OCI-LY7 (cell line): ENCODE measurements at regions not wholly inside any gene's neighbourhood (a gene's known extent, or its start where the extent isn't known, plus 50 kb on each side); places are given as distances from the start of the nearest gene placed in this dataset.

Experiments used
- BruUV-seq: library from RNA; stranded (reverse); fragments of 400-500 nt; replicated peaks from 2 replicates; lab custom pipeline; 2021; lab: Mats Ljungman, UMichigan
- CTCF ChIA-PET: fragments of 300-600 bp; sonication (Branson Sonifier 250); formaldehyde crosslinking; loops from one replicate; lab custom pipeline; 2022; ENCODE audit warnings: antibody characterized with exemption; ENCODE audit not compliant: unreplicated experiment; lab: Charles Lee
- POLR2A ChIA-PET: fragments of 300-600 bp; sonication (Branson Sonifier 250); formaldehyde crosslinking; loops from one replicate; lab custom pipeline; 2022; ENCODE audit warnings: antibody characterized with exemption; lab: Charles Lee
- DNase-seq: peaks from one replicate; pipeline ENCODE4 v3.0.0-alpha.2; 2015; ENCODE audit warnings: low spot score
- H2AFZ ChIP-seq: fragments of 200-600 bp; sonication (generic), shearing (Covaris generic); 2 replicates; pipeline ENCODE4 v1.6.1; 2014; ENCODE audit warnings: mild to moderate bottlenecking, antibody characterized with exemption, low read length, moderate library complexity
- H3K27ac ChIP-seq: fragments of 200-600 bp; sonication (generic); 2 replicates; pipeline ENCODE4 v1.5.1; 2014; ENCODE audit warnings: mixed run types, low read depth, mild to moderate bottlenecking, moderate library complexity, low read length, inconsistent platforms; ENCODE audit not compliant: poor library complexity, severe bottlenecking
- H3K36me3 ChIP-seq: fragments of 200-600 bp; sonication (generic); 2 replicates; pipeline ENCODE4 v1.6.1; 2014; ENCODE audit warnings: mild to moderate bottlenecking, antibody characterized with exemption, low read length, moderate library complexity, mixed read lengths; ENCODE audit not compliant: insufficient read depth
- H3K4me1 ChIP-seq: fragments of 200-600 bp; sonication (generic); 2 replicates; pipeline ENCODE4 v1.5.1; 2014; ENCODE audit warnings: mild to moderate bottlenecking, low read length; ENCODE audit not compliant: insufficient read depth, poor library complexity, severe bottlenecking
- H3K4me2 ChIP-seq: fragments of 200-600 bp; sonication (generic); 2 replicates; pipeline ENCODE4 v1.6.1; 2014; ENCODE audit warnings: mild to moderate bottlenecking, low read length
- H3K4me3 ChIP-seq: fragments of 200-600 bp; sonication (generic); 2 replicates; pipeline ENCODE4 v1.5.1; 2014; ENCODE audit warnings: mild to moderate bottlenecking, low read depth, low read length; ENCODE audit not compliant: poor library complexity, severe bottlenecking
- H3K79me2 ChIP-seq: fragments of 200-600 bp; sonication (generic); 2 replicates; pipeline ENCODE4 v1.6.1; 2016; ENCODE audit warnings: low read depth, mild to moderate bottlenecking, low read length, moderate library complexity, mixed read lengths; ENCODE audit not compliant: insufficient read depth
- H3K9me2 ChIP-seq: fragments of 200-600 bp; sonication (generic); 2 replicates; pipeline ENCODE4 v1.6.1; 2016; ENCODE audit warnings: mild to moderate bottlenecking, low read length, mixed read lengths; ENCODE audit not compliant: insufficient read depth
- H3K9me3 ChIP-seq: fragments of 200-600 bp; sonication (generic); 2 replicates; pipeline ENCODE4 v1.6.1; 2014; ENCODE audit warnings: mild to moderate bottlenecking, mixed run types, low read length, mixed read lengths
- H4K20me1 ChIP-seq: fragments of 200-600 bp; sonication (generic); 2 replicates; pipeline ENCODE4 v1.6.1; 2014; ENCODE audit warnings: mild to moderate bottlenecking, antibody characterized with exemption, low read length, moderate library complexity, mixed read lengths; ENCODE audit not compliant: insufficient read depth
- EZH2phosphoT487 ChIP-seq: fragments of 200-600 bp; sonication (generic); IDR thresholded peaks from 2 replicates; pipeline ENCODE4 v1.6.1; 2018; ENCODE audit warnings: low read depth, borderline replicate concordance, mild to moderate bottlenecking, mixed run types, antibody characterized with exemption, low read length, moderate library complexity, mixed read lengths
- intact Hi-C: fragments of 100-400 bp; cut with micrococcal nuclease; formaldehyde crosslinking; loops from one replicate; pipeline ENCODE4 v1.10.0; 2022; ENCODE audit not compliant: unreplicated experiment
- TF ChIP-seq, protein P1 (sequence below): fragments of 200-600 bp; sonication (generic); conservative IDR thresholded peaks from 2 replicates; pipeline ENCODE4 v1.5.1; 2014; ENCODE audit warnings: mild to moderate bottlenecking, antibody characterized with exemption, low read length, moderate library complexity, mixed read lengths

- no TSS peak for BruUV-seq
- no peak for TF ChIP-seq EZH2phosphoT487
- TF ChIP-seq, protein P1, sequence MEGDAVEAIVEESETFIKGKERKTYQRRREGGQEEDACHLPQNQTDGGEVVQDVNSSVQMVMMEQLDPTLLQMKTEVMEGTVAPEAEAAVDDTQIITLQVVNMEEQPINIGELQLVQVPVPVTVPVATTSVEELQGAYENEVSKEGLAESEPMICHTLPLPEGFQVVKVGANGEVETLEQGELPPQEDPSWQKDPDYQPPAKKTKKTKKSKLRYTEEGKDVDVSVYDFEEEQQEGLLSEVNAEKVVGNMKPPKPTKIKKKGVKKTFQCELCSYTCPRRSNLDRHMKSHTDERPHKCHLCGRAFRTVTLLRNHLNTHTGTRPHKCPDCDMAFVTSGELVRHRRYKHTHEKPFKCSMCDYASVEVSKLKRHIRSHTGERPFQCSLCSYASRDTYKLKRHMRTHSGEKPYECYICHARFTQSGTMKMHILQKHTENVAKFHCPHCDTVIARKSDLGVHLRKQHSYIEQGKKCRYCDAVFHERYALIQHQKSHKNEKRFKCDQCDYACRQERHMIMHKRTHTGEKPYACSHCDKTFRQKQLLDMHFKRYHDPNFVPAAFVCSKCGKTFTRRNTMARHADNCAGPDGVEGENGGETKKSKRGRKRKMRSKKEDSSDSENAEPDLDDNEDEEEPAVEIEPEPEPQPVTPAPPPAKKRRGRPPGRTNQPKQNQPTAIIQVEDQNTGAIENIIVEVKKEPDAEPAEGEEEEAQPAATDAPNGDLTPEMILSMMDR, result no peak
- H4K20me1 ChIP-seq, result no peaks in the 10 kb centered on the region
- intact Hi-C loops, result no loop called here
- no peak overlapping the region for H3K4me3 ChIP-seq
- H3K27ac ChIP-seq, result no peak overlapping the region
- ChIA-PET POLR2A (no interaction called here), CTCF (no interaction called here)
- no peak for DNase-seq
- H3K4me2 ChIP-seq, result no peak overlapping the region
- no peaks in the 10 kb centered on the region for H3K36me3 ChIP-seq
- H2AFZ ChIP-seq, result no peak overlapping the region
- no peaks in the 10 kb centered on the region for H3K9me3 ChIP-seq
- no peaks in the 10 kb centered on the region for H3K79me2 ChIP-seq
- no peaks in the 10 kb centered on the region for H3K4me1 ChIP-seq
- no peaks in the 10 kb centered on the region for H3K9me2 ChIP-seq
Measured at GRCh38 chr11:112464949-112465348, 204.3 kb upstream of the PLET1 start.

DNA sequence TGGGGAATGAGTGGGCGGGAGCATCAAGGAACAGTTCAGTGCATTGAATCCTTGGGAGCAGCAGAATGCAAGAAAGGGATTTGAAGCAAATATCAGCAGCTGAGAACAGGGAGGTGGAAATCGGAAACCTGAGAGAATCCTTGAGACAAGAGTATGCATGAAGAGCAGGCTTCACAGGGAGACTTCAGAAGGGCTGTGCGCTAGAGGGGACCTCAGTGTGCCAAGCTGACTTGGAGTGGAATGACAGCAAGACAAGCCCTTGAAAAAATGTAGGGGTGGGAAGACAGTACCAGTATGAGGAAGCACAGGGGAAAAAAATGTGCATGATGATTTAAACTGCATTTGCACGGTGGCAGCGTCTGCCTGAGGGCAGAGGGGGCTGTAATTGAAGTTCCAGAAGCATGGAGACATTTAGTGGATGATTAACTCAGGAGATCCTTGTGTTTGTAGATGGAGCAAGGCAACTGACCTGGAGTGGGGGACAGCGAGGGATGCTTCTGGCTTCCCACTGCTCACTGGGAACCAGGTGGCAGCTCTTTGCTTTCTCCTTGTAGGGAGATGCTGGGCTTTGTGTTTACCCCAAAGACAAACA, 204.9 kb upstream of the PLET1 start:
- H2AFZ ChIP-seq, result no peak overlapping the region
- ChIA-PET POLR2A (no interaction called here), CTCF (no interaction called here)
- TF ChIP-seq, protein P1, result no peak
- TF ChIP-seq EZH2phosphoT487, result no peak
- H3K4me3 ChIP-seq, result no peak overlapping the region
- no peaks in the 10 kb centered on the region for H4K20me1 ChIP-seq
- no TSS peak for BruUV-seq
- no peaks in the 10 kb centered on the region for H3K36me3 ChIP-seq
- H3K27ac ChIP-seq, result no peak overlapping the region
- no peak for DNase-seq
- no peaks in the 10 kb centered on the region for H3K79me2 ChIP-seq
- intact Hi-C loops, result no loop called here
- H3K4me1 ChIP-seq, result no peaks in the 10 kb centered on the region
- H3K9me2 ChIP-seq, result no peaks in the 10 kb centered on the region
- no peaks in the 10 kb centered on the region for H3K9me3 ChIP-seq
- H3K4me2 ChIP-seq, result no peak overlapping the region

DNA sequence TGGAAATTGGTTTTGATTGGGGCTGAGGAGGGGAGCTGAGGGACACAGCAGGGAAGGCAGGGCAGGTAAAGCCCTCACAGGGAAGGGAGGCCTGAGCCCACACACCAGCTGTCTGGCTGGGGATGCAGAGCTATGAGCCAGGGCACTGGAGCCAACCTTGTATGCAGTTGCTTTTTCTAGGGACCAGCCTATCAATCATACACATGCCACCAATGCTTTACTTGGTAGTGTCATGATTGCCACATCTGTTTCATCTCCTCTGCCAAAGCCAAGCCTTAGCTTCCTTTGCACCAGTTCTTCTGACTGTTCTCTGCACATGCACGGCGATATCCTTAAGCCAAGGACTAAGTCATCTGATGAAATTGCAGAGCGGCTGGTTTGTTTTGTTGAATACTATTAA, 207.1 kb upstream of the PLET1 start:
- H2AFZ ChIP-seq, result no peak overlapping the region
- ChIA-PET POLR2A (no interaction called here), CTCF (no interaction called here)
- no peak overlapping the region for H3K4me3 ChIP-seq
- BruUV-seq, result no TSS peak
- H3K9me2 ChIP-seq, result no peaks in the 10 kb centered on the region
- H3K4me2 ChIP-seq, result no peak overlapping the region
- no peak for TF ChIP-seq EZH2phosphoT487
- TF ChIP-seq, protein P1, result no peak
- H3K4me1 ChIP-seq, result no peaks in the 10 kb centered on the region
- H3K36me3 ChIP-seq, result no peaks in the 10 kb centered on the region
- no peaks in the 10 kb centered on the region for H3K9me3 ChIP-seq
- no peaks in the 10 kb centered on the region for H4K20me1 ChIP-seq
- H3K27ac ChIP-seq, result no peak overlapping the region
- no peaks in the 10 kb centered on the region for H3K79me2 ChIP-seq
- DNase-seq, result no peak
- intact Hi-C loops, result no loop called here
